HG03342 (cell line): ENCODE measurements at regions not wholly inside any gene's neighbourhood (a gene's known extent, or its start where the extent isn't known, plus 50 kb on each side); places are given as distances from the start of the nearest gene placed in this dataset.
"Not testable (repeated sequence)": the region's sequence is repeated elsewhere in the genome, so short reads cannot be mapped to it uniquely, and the experiment has no call there.

Experiments used
- ATAC-seq: cut with Tn5 transposase; IDR thresholded peaks from one replicate; pipeline ENCODE4 v1.9.1; 2021; ENCODE audit warnings: mild to moderate bottlenecking, moderate library complexity; ENCODE audit not compliant: unreplicated experiment

DNA sequence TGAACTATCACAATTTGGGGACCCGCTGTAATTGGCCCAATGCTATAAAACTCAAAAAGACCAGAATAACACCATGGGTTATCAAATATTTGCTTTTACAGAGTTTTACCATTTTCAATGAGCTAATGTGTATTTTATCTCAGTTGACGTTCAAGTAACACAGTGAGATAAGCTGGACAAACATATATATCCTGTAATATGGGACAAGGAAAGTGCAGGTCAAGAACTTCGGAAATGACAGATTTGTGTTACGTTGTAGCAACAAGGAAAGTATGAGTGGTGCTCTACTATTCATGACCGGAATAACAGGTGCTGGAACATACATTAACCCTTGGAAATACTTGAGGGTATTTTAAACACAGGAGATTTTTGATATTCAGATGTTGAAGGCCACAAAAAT lies 566.4 kb upstream of the FLRT2 start:
- ATAC-seq, result no peak

DNA sequence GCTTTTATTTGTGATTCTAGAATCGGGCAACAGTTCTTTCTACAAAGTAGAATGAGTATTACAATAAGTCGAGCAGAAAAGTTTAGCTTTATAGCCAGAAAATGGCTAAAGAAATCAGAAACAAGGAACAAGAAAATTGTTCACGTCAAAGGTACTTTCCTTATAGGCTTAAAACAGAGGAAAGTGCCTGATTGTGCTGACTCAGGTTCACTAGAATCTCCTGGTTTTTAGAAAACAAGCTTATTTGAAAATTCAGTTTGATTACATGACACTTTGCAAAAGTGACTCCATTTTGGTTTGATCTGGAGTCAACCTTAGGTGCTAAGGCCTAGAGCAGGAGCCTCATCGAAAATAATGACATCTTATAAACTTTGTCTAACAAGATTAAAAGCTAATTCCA lies 564.7 kb upstream of the FLRT2 start:
- ATAC-seq, result no peak

DNA sequence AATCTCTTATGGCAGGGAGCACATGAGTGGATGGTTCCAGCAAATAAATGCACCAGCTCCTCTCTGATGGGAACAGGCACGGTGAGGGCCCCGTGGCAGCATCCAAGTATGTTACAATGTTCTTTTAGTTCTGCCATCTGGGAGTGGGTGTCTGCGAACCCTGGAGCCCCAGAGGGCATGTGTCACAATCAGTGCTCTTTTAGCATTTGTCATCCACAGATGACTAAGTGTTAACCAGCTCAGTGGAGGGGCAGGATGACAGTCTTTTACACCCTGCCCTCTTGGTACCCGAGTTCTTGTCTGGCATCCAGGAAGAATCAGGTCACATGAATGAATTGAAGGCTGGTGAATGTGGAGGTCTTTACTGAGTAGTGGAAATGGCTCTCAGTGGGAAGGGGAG lies 560.4 kb upstream of the FLRT2 start:
- ATAC-seq, result no peak

DNA sequence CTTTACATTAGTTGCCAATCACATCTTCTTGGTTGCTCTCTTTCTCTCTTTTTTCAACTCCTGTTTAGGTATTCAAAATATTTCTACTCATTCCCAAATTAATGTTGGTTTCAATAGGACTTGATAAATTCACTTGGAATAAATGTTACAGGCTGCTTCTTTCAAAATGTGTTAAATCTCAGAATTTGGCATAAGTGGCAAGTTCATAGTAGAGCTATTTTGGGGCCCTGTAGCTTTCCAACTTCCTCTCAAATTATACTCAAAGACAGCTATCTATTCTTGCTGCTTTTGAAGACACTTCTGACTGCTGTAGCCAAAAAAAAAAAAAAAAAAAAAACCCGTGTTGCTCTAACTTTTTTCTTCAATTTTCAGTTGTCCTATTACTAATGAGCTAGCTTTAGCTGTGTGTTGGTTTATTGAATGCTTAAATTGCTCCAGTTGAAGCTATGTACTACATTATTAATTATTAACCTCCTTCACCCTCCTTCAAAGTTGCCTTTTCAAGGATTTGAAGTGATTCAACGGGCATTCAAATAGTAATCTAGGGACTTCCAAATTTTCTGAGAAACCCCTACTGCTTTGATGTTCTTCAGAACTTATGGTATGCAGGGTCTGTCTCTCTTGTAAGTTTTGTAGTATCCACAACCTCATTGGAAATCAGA lies 554.6 kb upstream of the FLRT2 start:
- no peak for ATAC-seq

DNA sequence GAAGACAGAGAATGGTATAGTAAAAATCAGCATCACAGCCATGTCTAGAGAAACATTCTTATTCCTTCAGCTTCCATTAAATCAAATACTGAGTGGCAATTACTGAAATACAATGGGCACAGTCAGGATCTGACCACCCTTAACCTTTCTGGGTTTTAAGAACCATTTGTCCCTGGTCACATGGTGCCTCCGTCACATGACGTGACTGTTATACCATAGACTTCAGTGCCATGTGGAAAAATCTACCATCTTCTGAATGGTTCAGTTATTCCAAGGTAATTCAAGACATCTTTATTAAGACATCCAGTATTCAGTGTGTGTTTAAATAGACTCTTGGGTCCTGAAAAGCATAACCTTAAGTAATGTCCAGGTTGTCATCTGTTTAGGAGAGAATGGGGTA lies 553.1 kb upstream of the FLRT2 start:
- ATAC-seq, result no peak

DNA sequence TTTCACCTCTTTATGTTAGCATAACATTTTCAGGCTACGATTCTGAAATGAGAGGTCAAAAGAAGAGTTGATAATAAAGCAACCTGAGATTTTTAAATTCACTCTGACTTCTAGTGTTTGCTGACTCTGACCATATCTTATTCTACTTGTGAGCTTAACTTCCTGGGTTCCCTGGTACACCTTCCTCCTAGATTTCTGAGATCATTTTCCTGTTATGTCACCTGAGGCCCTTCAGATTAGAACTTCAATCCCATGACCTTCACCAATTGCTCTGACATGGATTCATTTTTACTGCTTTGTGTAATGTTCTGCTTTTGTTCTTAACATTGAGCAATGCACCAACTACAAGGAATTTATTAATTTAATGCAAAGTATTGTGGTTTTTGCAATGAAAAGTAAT lies 542.9 kb upstream of the FLRT2 start:
- ATAC-seq, result no peak

DNA sequence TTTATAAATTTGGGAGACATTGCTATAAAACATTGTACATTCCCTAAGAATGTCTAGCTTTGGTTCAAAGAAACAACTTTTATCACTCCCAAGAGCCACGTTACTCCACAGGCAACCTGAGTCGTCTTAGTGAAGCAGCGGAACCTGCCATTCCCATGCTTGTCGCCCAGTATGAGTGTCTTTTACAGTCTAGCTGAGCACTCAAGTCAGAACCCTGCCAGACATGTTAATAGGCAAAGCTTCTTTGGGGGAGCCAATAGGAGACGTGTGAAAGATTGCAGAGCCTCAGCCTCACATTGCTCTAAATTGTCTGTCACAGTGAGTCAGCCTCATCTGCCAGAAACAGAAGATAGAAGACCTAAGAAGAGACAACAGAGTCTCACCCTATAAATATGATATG lies 541.6 kb upstream of the FLRT2 start:
- ATAC-seq, result no peak

DNA sequence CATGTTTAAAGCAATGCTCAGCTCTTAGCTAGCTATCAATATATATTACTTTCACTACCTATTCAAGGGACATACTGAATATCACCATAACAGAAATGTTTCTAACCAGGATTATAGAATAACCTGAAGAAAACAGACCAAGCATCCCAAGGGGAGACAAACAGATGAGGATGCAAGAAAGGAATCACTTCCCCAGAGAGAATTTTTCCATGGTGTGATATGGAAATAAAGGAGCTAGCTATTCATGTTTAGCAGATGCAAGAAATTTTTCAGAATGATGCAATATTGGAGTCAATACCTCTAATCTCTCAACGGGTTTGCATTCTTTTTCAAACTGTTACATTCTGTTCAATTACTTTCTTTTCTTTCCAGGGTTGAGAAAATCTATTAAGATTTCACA lies 538.9 kb upstream of the FLRT2 start:
- ATAC-seq, result no peak

DNA sequence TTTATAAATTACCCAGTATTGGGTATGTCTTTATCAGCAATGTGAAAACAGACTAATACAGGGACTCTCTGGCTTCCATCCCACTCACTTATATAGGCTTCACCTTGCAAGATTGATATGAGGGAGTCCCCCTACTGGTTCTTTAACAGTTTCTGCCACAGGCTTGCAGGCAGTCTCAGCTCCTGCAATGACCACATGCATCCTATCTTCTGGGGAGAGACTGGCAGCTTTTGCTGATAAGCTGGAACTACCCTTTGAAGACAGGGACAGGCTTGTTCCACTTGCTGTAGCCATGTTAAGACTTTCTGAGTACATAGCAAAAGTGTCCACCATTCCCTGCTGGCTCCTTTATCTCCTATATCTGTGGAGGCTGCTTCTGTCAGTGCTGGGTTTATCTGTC lies 531.7 kb upstream of the FLRT2 start:
- ATAC-seq, result no peak

DNA sequence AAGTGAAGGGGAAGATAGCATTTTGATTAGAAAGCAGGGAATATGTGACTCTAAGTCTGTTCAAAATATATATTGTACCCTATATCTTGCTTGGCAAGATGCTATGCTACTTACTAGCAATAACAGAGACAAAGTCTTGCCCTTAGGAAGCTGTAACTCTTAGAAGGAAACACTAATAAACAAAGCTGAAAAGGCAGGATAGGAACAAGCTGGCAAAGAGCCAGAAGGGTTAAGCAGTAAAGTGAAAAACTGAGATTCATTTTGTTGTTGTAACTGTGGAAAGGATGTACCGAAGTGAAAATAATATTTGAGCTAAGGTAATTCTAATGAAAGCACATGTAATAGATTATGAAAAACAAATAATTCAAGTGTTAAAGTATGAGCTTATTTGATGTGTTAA lies 527.1 kb upstream of the FLRT2 start:
- no peak for ATAC-seq

DNA sequence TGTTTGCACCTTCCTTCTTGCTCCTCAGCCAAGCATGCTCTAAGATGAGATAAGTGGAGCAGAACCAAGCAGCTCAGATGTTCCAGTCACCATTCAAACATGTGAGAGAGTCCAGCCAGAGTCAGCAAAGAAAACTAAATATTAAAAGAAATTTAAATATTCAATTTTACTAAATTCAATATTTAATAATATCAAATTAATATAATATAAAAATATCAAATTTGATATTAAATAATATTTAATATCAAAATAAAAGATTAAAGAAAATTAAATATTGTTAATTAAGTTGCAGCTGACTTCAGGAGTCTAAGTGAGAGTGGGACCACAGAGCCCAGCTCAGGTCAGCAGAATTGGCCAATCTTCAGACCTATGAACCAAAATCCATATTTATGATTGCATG lies 526.1 kb upstream of the FLRT2 start:
- ATAC-seq, result no peak

DNA sequence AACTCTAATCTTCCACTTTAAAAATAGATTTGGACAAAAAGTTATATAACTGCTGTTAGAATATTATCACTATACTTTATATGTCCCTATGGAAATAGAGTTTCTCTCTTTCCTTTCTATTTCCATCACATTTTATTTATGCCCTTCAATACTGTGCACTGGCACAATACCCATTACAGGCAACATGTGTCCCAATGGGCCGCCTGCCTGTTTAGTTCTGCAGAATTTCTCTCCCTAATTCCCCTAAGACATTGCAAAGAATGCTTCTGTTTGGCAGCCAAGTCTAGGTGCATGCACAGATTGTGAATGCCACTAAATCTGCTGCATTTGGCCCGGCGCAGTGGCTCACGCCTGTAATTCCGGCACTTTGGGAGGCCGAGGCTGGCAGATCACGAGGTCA lies 520.4 kb upstream of the FLRT2 start:
- no peak for ATAC-seq

DNA sequence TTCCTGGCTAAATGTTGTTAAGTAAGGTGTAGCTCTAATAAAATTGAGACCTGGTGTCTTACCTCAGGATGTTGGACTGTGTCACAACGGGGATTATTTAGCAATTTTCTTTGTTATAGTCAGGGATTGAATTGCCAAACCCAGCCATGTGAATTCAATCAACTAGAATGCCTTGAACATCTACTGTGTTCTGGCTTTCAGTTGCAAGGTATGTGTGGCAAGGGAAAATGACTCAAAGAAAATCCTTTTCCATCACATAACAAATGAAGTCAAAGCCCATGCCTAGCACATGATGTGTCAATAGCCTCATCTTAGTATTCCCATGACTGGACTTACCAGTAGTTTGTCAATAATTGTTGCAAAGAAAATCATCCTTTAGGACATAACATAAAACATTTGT lies 519.8 kb upstream of the FLRT2 start:
- no peak for ATAC-seq

DNA sequence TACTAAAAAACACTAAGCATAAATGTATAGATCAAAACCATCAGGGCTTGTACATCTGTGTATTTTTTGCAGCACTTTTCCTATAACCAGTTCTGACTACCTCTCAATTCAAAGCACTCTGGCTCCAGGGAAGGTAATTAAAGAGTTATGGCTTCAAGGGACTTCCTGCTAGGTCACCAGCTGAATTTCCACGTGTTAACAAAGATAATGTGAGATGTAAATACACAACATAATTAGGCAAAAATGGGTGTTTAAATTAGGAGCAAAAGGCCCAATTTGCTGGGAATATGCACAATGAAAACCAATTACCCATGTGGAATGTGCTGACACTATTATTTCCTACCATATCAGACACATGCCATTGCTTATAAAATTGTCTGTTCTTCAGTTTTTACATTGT lies 513.4 kb upstream of the FLRT2 start:
- ATAC-seq, result no peak

DNA sequence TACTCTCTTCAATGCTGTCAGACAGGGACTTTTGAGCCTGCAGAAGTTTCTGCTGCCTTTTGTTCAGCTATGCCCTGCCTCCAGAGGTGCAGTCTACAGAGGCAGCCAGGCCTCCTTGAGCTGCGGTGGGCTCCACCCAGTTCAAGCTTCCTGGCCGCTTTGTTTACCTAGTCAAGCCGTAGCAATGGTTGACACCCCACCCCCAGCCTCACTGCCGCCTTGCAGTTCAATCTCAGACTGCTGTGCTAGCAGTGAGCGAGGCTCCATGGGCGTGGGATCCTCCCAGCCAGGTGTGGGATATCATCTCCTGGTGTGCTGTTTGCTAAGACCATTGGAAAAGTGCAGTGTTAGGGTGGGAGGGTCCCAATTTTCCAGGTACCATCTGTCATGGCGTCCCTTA lies 506.1 kb upstream of the FLRT2 start:
- not testable (repeated sequence) for ATAC-seq

DNA sequence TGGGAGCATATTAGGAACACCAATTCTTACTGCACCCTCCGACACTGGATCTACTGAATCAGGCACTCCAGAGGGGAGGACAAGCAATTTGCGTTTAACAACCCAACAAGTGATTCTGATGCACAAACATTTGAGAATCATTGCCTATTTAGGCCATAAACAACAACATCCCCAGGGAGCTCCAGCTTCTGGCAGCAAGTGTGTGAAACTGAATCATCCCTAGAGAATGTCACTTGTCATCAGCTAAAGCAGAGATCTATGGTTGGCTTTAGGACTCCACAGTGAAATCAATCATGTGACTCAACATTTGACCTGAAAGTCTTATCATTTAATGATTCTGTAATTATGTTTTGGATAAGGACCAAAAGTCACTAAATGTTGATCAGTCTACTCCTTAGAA lies 505.0 kb upstream of the FLRT2 start:
- ATAC-seq, result no peak

DNA sequence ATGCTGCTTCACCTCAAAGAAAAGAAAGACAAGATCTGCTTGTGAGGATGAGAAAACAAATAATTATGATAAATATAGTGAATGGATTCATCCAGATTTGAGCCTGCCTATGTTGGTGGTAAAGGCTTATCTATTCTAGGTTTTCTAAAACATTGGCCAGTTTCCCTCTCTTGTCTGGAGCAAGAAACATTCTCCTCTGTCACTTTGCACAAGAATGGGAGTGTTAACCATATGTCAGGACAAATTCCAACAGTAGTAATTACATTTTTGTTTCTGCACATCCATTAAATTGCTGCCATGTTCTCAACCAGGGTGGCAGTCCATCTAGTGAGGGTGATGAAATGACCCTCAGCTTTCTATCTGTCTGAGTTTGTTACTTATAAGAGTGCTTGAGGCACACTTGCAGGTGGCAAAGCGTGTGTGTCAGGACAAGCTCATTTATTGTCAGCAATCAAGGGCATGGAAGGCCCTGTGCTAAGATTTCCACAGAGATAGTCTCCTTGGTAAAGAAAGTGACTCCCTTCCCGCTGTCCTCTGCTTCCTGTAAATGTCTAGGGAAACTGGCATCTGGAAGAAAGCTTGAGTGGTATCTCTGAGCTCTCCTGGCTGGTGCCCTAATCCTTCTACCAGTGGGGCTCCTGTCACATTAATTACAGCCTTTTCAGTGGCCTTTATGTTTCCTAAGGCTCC lies 502.1 kb upstream of the FLRT2 start:
- ATAC-seq, result no peak

DNA sequence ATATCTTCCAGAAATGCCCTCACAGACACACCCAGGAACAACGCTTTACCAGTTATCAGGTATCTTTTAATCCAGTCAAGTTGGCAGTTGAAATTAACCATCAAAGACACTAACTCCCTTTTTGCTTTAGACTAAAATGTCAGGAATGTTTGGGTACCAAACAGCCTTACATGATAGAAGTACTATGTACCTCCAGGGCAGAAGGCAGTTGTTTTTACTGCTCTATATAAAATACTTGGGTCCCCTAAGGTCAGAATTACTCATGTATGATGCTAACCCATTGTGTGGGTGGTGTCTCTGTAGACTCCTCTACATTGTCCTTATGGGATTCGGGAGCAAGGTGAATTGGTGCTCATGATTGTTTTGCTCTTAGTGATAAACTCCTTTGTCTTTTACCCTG lies 492.5 kb upstream of the FLRT2 start:
- no peak for ATAC-seq

DNA sequence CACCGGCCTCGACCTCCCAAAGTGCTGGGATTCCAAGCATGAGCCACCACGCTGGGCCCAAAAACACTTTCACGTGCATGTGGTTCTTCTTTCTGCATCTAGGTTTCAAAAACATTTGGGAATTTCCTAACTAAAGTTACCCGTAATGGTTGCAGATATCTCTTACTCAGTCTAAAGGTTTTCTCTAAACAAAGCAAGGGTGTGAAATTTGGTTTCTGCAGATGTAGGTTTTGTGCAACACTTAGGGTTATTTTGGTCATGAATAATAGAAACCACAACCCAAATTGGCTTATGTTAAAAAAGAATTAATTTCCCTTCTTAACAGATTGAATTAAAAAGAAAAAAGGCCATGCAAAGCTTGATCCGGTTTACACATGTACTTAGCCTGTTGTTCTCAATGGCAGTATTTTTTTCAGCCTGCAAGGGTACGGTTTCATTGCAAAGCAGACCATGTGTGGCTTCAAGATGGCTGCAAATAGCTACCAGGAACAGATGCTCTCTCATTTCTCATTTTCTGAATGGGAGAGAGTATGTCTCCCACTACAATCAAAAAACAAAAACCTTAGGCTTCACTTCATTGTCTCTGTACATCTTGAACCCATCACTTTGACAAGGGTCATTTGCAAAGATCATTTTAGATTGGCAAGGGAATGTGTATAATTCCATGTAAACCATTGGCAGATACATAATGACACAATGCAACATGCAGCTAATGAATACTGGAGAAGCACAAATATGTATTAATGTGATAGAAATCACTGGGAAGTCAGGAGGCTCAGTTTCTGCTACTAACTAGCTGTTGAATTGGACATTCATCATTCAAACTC lies 491.2 kb upstream of the FLRT2 start:
- no peak for ATAC-seq

DNA sequence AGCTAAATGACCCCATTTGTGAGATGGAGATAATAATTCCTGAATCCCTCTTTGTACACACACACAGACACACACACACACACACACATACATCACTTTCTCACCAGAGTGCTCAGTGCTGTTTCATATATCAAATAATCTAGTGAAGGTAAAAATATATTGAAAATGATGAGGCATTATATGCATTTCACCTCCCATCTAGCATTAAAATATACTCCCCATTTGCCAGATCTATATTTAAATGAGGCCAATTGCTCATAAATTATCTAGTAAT lies 490.7 kb upstream of the FLRT2 start:
- no peak for ATAC-seq

DNA sequence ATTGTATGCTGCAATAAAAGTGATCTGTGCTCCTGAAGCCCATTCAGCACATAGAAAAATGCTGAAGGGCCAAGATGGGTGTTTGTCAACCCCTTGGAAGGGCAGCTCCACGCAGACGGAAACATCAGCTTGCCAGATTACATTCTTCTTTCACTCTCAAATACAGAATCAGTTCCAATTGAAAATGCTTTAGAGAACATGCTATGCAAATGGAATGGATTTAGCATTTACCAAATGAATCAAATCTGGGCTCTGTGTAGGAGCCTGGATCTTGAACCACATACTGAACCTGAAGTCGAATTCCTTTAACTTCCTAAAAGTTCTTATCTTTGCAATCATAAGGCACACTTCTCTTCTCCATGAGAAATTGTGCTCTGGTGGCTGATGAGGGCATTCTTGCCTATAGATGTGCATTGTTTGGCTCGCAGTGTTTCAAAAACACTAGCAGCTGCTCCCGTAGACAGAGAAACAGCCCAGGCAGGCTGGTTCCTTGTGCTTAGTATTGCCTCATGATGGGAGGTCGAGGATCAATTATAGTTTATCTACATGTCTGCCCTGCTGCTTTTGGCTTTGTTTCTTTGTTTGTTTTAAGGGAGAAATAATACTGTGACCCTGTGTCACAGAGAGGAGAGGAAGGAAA lies 489.8 kb upstream of the FLRT2 start:
- no peak for ATAC-seq

DNA sequence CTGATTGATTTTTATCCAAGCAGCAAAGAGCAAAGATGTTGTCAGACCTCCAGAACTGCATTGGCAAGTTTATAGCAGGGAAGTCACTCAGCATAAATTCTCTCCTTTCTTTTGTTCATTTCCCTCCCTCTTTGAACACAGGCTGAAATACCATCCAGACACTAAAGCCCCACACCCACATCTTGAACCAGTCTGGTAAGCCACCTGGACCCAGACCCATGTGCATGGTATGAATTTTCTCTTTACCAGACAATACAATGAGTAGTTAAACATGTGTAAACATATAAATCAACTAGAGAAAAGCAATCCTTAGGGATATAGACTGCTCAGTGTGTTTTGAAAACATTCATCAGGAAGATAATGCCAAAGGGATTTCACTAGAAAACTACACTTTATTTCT lies 488.3 kb upstream of the FLRT2 start:
- no peak for ATAC-seq
